ENCODE measurements at regions not wholly inside any gene's neighbourhood (a gene's known extent, or its start where the extent isn't known, plus 50 kb on each side); places are given as distances from the start of the nearest gene placed in this dataset.

- H3K27me3 ChIP-seq (replicated peaks; ENCODE audit: control insufficient read depth, insufficient read depth, low read length): no peaks in the 10 kb centered on the region
- no peaks in the 10 kb centered on the region for H3K36me3 ChIP-seq (ENCODE audit: control insufficient read depth, insufficient read depth, low read length)
- no peak overlapping the region for H3K4me3 ChIP-seq (ENCODE audit: low read depth, low read length)
- H3K9me3 Mint-ChIP-seq (ENCODE audit: unreplicated experiment): no peaks in the 10 kb centered on the region
- no peaks in the 10 kb centered on the region for H3K4me1 ChIP-seq
- no peak for TF ChIP-seq CTCF (IDR thresholded peaks at IDR 0.05; ENCODE audit: insufficient read depth in 1 of 2, low read depth in 1 of 2, low read length in 1 of 2, severe bottlenecking in 1 of 2, unreplicated experiment in 1 of 2)
- H3K36me3 Mint-ChIP-seq (ENCODE audit: insufficient read depth, unreplicated experiment): no peaks in the 10 kb centered on the region
- H3K4me3 Mint-ChIP-seq (ENCODE audit: unreplicated experiment): no peak overlapping the region
- DNase-seq: no peak
- BruUV-seq (replicated peaks): no TSS peak
- ChIA-PET POLR2A (no interaction called here), CTCF (no interaction called here)
- intact Hi-C loops (cut with micrococcal nuclease; ENCODE audit: unreplicated experiment): no loop called here
- H3K27ac Mint-ChIP-seq (ENCODE audit: unreplicated experiment): no peak overlapping the region
- no peaks in the 10 kb centered on the region for H3K4me1 Mint-ChIP-seq (ENCODE audit: low read depth, unreplicated experiment)
- peaks cover 2% of the 10 kb centered on the region for H3K27me3 Mint-ChIP-seq (ENCODE audit: insufficient read depth, unreplicated experiment)
- no peaks in the 10 kb centered on the region for H3K9me3 ChIP-seq
Measured at GRCh38 chr1:193567937-193568336, 381.5 kb upstream of the B3GALT2 start.

- Mint-ChIP-seq H3K27me3 (ENCODE audit: insufficient read depth, unreplicated experiment) (peaks cover 2% of the 10 kb centered on the region), H3K36me3 (ENCODE audit: insufficient read depth, unreplicated experiment) (no peaks in the 10 kb centered on the region), H3K4me3 (ENCODE audit: unreplicated experiment) (no peak overlapping the region), H3K9me3 (ENCODE audit: unreplicated experiment) (no peaks in the 10 kb centered on the region), H3K27ac (ENCODE audit: unreplicated experiment) (no peak overlapping the region), H3K4me1 (ENCODE audit: low read depth, unreplicated experiment) (peaks cover 6% of the 10 kb centered on the region)
- TF ChIP-seq CTCF (IDR thresholded peaks at IDR 0.05; ENCODE audit: insufficient read depth in 1 of 2, low read depth in 1 of 2, low read length in 1 of 2, severe bottlenecking in 1 of 2, unreplicated experiment in 1 of 2): no peak
- Histone ChIP-seq H3K4me3 (ENCODE audit: low read depth, low read length) (no peak overlapping the region), H3K27me3 (replicated peaks; ENCODE audit: control insufficient read depth, insufficient read depth, low read length) (no peaks in the 10 kb centered on the region), H3K9me3 (no peaks in the 10 kb centered on the region), H3K4me1 (no peaks in the 10 kb centered on the region), H3K36me3 (ENCODE audit: control insufficient read depth, insufficient read depth, low read length) (no peaks in the 10 kb centered on the region)
- CTCF ChIA-PET: no interaction called here
- no peak for DNase-seq
- POLR2A ChIA-PET: no interaction called here
- intact Hi-C loops (cut with micrococcal nuclease; ENCODE audit: unreplicated experiment): no loop called here
- BruUV-seq (replicated peaks): no TSS peak
Measured at GRCh38 chr1:193566735-193567134, 380.3 kb upstream of the B3GALT2 start.

GRCh38 chr1:193565971-193566577, 379.7 kb upstream of the B3GALT2 start:
- Mint-ChIP-seq H3K27me3 (ENCODE audit: insufficient read depth, unreplicated experiment) (peaks cover 2% of the 10 kb centered on the region), H3K9me3 (ENCODE audit: unreplicated experiment) (no peaks in the 10 kb centered on the region), H3K36me3 (ENCODE audit: insufficient read depth, unreplicated experiment) (no peaks in the 10 kb centered on the region), H3K27ac (ENCODE audit: unreplicated experiment) (no peak overlapping the region), H3K4me1 (ENCODE audit: low read depth, unreplicated experiment) (peaks cover 7% of the 10 kb centered on the region), H3K4me3 (ENCODE audit: unreplicated experiment) (no peak overlapping the region)
- no peak for TF ChIP-seq CTCF (IDR thresholded peaks at IDR 0.05; ENCODE audit: insufficient read depth in 1 of 2, low read depth in 1 of 2, low read length in 1 of 2, severe bottlenecking in 1 of 2, unreplicated experiment in 1 of 2)
- ChIA-PET CTCF (no interaction called here), POLR2A (no interaction called here)
- intact Hi-C loops (cut with micrococcal nuclease; ENCODE audit: unreplicated experiment): no loop called here
- Histone ChIP-seq H3K9me3 (no peaks in the 10 kb centered on the region), H3K36me3 (ENCODE audit: control insufficient read depth, insufficient read depth, low read length) (no peaks in the 10 kb centered on the region), H3K4me3 (ENCODE audit: low read depth, low read length) (no peak overlapping the region), H3K27me3 (replicated peaks; ENCODE audit: control insufficient read depth, insufficient read depth, low read length) (no peaks in the 10 kb centered on the region), H3K4me1 (no peaks in the 10 kb centered on the region)
- no peak for DNase-seq
- BruUV-seq (replicated peaks): no TSS peak
